Neural progenitor cell (in vitro differentiated cells): ENCODE measurements at regions not wholly inside any gene's neighbourhood (a gene's known extent, or its start where the extent isn't known, plus 50 kb on each side); places are given as distances from the start of the nearest gene placed in this dataset.

Experiments used
- DNase-seq: peaks from one replicate; pipeline ENCODE4 v3.0.0-alpha.2; 2016; ENCODE audit warnings: low spot score
- H2AFZ ChIP-seq: fragments of 200-600 bp; sonication (generic); replicated peaks from 2 replicates; pipeline ENCODE4 v1.6.1; 2016; ENCODE audit warnings: antibody characterized with exemption
- H3F3A ChIP-seq: fragments of 200-600 bp; sonication (generic); 2 replicates; pipeline ENCODE4 v1.6.1; 2016; ENCODE audit warnings: antibody characterized with exemption, low read depth
- H3K27ac ChIP-seq: fragments of 200-600 bp; sonication (generic); 2 replicates; pipeline ENCODE4 v1.5.1; 2016; ENCODE audit warnings: mild to moderate bottlenecking
- H3K27me3 ChIP-seq: fragments of 200-600 bp; sonication (generic); 2 replicates; pipeline ENCODE4 v1.6.1; 2016; ENCODE audit warnings: mild to moderate bottlenecking, moderate library complexity
- H3K36me3 ChIP-seq: fragments of 200-600 bp; sonication (generic); 2 replicates; pipeline ENCODE4 v1.5.1; 2016
- H3K4me1 ChIP-seq: fragments of 200-600 bp; sonication (generic); 2 replicates; pipeline ENCODE4 v1.6.1; 2016; ENCODE audit warnings: mixed run types
- H3K4me2 ChIP-seq: fragments of 200-600 bp; sonication (generic); 2 replicates; pipeline ENCODE4 v1.6.1; 2016
- H3K4me3 ChIP-seq: fragments of 200-600 bp; sonication (generic); 2 replicates; pipeline ENCODE4 v1.5.1; 2016
- H3K79me2 ChIP-seq: fragments of 200-600 bp; sonication (generic); 2 replicates; pipeline ENCODE4 v1.6.1; 2016; ENCODE audit warnings: low read depth
- H3K9ac ChIP-seq: fragments of 200-600 bp; sonication (generic); 2 replicates; pipeline ENCODE4 v1.6.1; 2016
- H3K9me3 ChIP-seq: fragments of 200-600 bp; sonication (generic); 2 replicates; pipeline ENCODE4 v1.5.1; 2016; ENCODE audit warnings: low read depth
- H4K20me1 ChIP-seq: fragments of 200-600 bp; sonication (generic); 2 replicates; pipeline ENCODE4 v1.6.1; 2016; ENCODE audit warnings: low read depth
- H3K27ac Mint-ChIP-seq: 3 replicates; pipeline ENCODE4 v1.8.0; 2021; ENCODE audit warnings: mixed read lengths
- H3K27me3 Mint-ChIP-seq: 2 replicates; pipeline ENCODE4 v1.8.0; 2022; ENCODE audit warnings: low read depth, mild to moderate bottlenecking, inconsistent platforms, moderate library complexity, mixed read lengths; ENCODE audit not compliant: insufficient read depth
- H3K36me3 Mint-ChIP-seq: 3 replicates; pipeline ENCODE4 v1.8.0; 2021; ENCODE audit warnings: mixed read lengths
- H3K4me1 Mint-ChIP-seq: 3 replicates; pipeline ENCODE4 v1.8.0; 2021; ENCODE audit warnings: mixed read lengths
- H3K4me3 Mint-ChIP-seq: 3 replicates; pipeline ENCODE4 v1.8.0; 2021; ENCODE audit warnings: mild to moderate bottlenecking, moderate library complexity, mixed read lengths
- H3K9me3 Mint-ChIP-seq: 3 replicates; pipeline ENCODE4 v1.8.0; 2020; ENCODE audit warnings: mixed read lengths
- EZH2 ChIP-seq: fragments of 200-600 bp; sonication (generic); IDR thresholded peaks from 2 replicates; pipeline ENCODE4 v1.6.1; 2017; ENCODE audit warnings: antibody characterized with exemption, mild to moderate bottlenecking, moderate library complexity
- EZH2phosphoT487 ChIP-seq: fragments of 200-600 bp; sonication (generic); IDR thresholded peaks from 2 replicates; pipeline ENCODE4 v1.6.1; 2017; ENCODE audit warnings: antibody characterized with exemption
- TF ChIP-seq, protein P1 (sequence below): fragments of 200-600 bp; sonication (generic); IDR thresholded peaks from 2 replicates; pipeline ENCODE4 v1.5.1; 2017; ENCODE audit warnings: antibody characterized with exemption, mild to moderate bottlenecking

DNA sequence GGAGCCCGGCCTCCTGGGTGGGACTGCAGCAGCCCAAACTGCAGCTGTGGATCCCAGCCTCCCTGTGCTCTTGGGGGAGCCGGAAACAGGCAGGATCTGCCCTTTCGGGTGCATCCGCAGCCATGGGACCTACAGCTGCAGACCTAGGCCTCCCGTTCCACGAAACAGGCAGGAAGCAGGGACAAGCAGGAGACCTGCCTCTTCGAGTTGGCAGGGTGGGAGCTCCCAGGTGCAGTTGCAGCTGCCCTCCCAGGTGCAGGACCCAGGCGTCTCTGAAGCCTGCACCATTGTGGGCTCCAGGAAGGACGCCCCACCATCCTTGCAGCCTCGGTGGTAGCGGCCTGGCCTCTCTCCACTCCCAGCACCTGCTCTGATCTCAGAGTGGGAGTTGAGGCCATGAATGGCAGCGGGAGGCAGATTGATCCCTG lies 189.0 kb upstream of the KLHL1 start:
- TF ChIP-seq EZH2 (no peak), EZH2phosphoT487 (no peak)
- TF ChIP-seq, protein P1, sequence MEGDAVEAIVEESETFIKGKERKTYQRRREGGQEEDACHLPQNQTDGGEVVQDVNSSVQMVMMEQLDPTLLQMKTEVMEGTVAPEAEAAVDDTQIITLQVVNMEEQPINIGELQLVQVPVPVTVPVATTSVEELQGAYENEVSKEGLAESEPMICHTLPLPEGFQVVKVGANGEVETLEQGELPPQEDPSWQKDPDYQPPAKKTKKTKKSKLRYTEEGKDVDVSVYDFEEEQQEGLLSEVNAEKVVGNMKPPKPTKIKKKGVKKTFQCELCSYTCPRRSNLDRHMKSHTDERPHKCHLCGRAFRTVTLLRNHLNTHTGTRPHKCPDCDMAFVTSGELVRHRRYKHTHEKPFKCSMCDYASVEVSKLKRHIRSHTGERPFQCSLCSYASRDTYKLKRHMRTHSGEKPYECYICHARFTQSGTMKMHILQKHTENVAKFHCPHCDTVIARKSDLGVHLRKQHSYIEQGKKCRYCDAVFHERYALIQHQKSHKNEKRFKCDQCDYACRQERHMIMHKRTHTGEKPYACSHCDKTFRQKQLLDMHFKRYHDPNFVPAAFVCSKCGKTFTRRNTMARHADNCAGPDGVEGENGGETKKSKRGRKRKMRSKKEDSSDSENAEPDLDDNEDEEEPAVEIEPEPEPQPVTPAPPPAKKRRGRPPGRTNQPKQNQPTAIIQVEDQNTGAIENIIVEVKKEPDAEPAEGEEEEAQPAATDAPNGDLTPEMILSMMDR: no peak
- H3K4me1 Mint-ChIP-seq: no peaks in the 10 kb centered on the region
- H4K20me1 ChIP-seq: no peaks in the 10 kb centered on the region
- no peaks in the 10 kb centered on the region for H3K79me2 ChIP-seq
- H3K27me3 Mint-ChIP-seq: no peaks in the 10 kb centered on the region
- no peaks in the 10 kb centered on the region for H3K36me3 ChIP-seq
- H3K4me3 ChIP-seq: no peak overlapping the region
- H2AFZ ChIP-seq: no peak overlapping the region
- no peaks in the 10 kb centered on the region for H3F3A ChIP-seq
- DNase-seq: no peak
- no peaks in the 10 kb centered on the region for H3K27me3 ChIP-seq
- no peak overlapping the region for H3K27ac ChIP-seq
- no peaks in the 10 kb centered on the region for H3K4me1 ChIP-seq
- no peak overlapping the region for H3K9ac ChIP-seq
- H3K9me3 ChIP-seq: no peaks in the 10 kb centered on the region
- no peak overlapping the region for H3K4me2 ChIP-seq
- H3K27ac Mint-ChIP-seq: no peak overlapping the region
- peaks cover 15% of the 10 kb centered on the region for H3K9me3 Mint-ChIP-seq
- H3K36me3 Mint-ChIP-seq: no peaks in the 10 kb centered on the region
- H3K4me3 Mint-ChIP-seq: no peak overlapping the region

DNA sequence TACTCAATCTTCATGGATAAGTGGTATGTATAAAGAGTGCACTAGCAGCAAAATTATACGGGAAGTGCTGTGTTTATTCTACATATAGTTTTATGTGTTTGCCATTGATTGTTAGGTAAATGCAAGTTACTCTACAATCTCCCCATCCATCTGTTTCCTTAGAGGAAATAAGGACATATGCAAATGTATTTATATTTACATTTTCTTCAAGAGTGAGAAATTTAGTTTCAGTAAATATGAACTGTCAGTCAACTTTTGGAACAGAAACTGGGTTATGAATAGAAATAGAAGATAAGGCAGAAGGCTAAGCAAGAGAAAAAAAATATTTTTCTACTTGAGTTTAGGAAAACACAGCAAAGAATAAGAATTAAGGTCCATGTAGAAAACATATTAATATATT lies 176.1 kb upstream of the KLHL1 start:
- Histone ChIP-seq H2AFZ (no peak overlapping the region), H3K4me2 (no peak overlapping the region), H4K20me1 (no peaks in the 10 kb centered on the region), H3K9ac (no peak overlapping the region), H3K27ac (no peak overlapping the region), H3K9me3 (no peaks in the 10 kb centered on the region), H3K36me3 (no peaks in the 10 kb centered on the region), H3K79me2 (no peaks in the 10 kb centered on the region), H3F3A (no peaks in the 10 kb centered on the region), H3K4me1 (no peaks in the 10 kb centered on the region), H3K4me3 (no peak overlapping the region), H3K27me3 (no peaks in the 10 kb centered on the region)
- Mint-ChIP-seq H3K36me3 (no peaks in the 10 kb centered on the region), H3K4me1 (no peaks in the 10 kb centered on the region), H3K27ac (no peak overlapping the region), H3K27me3 (no peaks in the 10 kb centered on the region), H3K9me3 (no peaks in the 10 kb centered on the region), H3K4me3 (no peak overlapping the region)
- TF ChIP-seq EZH2 (no peak), EZH2phosphoT487 (no peak)
- TF ChIP-seq, protein P1: no peak
- no peak for DNase-seq

DNA sequence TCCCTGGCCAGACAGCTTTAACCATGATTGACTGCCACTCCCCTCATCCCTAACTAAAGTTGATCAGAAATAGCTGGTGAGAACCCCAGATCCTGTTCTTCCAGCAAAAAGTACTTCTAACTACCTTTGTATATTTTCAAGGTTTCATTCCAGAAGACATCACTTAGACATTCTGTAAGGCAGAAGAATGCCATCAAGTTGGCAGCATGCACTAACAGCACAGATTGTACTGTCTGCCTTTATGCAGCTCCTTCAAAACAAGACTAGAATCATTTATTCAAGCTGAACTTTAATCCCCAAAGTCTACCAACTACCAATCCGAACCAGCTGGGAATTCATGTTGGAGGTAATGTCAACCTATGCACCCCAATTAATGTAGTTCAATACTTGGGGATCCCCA lies 167.6 kb upstream of the KLHL1 start:
- Histone ChIP-seq H2AFZ (no peak overlapping the region), H3K4me1 (no peaks in the 10 kb centered on the region), H4K20me1 (no peaks in the 10 kb centered on the region), H3K4me3 (no peak overlapping the region), H3K79me2 (no peaks in the 10 kb centered on the region), H3K4me2 (no peak overlapping the region), H3K9ac (no peak overlapping the region), H3K9me3 (no peaks in the 10 kb centered on the region), H3K27ac (no peak overlapping the region), H3K27me3 (no peaks in the 10 kb centered on the region), H3F3A (no peaks in the 10 kb centered on the region), H3K36me3 (no peaks in the 10 kb centered on the region)
- Mint-ChIP-seq H3K9me3 (no peaks in the 10 kb centered on the region), H3K4me1 (no peaks in the 10 kb centered on the region), H3K27me3 (no peaks in the 10 kb centered on the region), H3K36me3 (no peaks in the 10 kb centered on the region), H3K27ac (no peak overlapping the region), H3K4me3 (no peak overlapping the region)
- no peak for DNase-seq
- TF ChIP-seq, protein P1: no peak
- no peak for TF ChIP-seq EZH2phosphoT487
- TF ChIP-seq EZH2: no peak
